ENCODE measurements at regions not wholly inside any gene's neighbourhood (a gene's known extent, or its start where the extent isn't known, plus 50 kb on each side); places are given as distances from the start of the nearest gene placed in this dataset.

GRCh38 chr1:166691476-166691875, 147.8 kb upstream of the POGK start:
- TF ChIP-seq ZNF3 (CRISPR knock-in tag; IDR thresholded peaks at IDR 0.05), result no peak
- TF ChIP-seq POLR2AphosphoS5 (IDR thresholded peaks at IDR 0.05; ENCODE audit: low read depth, low read length), result no peak
- TF ChIP-seq U2AF1 (optimal IDR thresholded peaks at IDR 0.05; ENCODE audit: low read depth, low read length), result no peak

Data from HepG2 (cell line).